ENCODE measurements at regions not wholly inside any gene's neighbourhood (a gene's known extent, or its start where the extent isn't known, plus 50 kb on each side); places are given as distances from the start of the nearest gene placed in this dataset.
"Not testable (repeated sequence)": the region's sequence is repeated elsewhere in the genome, so short reads cannot be mapped to it uniquely, and the experiment has no call there.

GRCh38 chrX:67213686-67214085, 330.1 kb upstream of the AR start:
- H3K4me3 ChIP-seq (ENCODE audit: low read depth, low read length), result not testable (repeated sequence)

GRCh38 chrX:67207912-67208311, 335.9 kb upstream of the AR start:
- TF ChIP-seq CTCF (IDR thresholded peaks at IDR 0.05; ENCODE audit: low read depth, low read length), result no peak
- no peak overlapping the region for H3K4me3 ChIP-seq (ENCODE audit: low read depth, low read length)

- TF ChIP-seq CTCF (IDR thresholded peaks at IDR 0.05; ENCODE audit: low read depth, low read length), result no peak
- no peak overlapping the region for H3K4me3 ChIP-seq (ENCODE audit: low read depth, low read length)
These were observed 384.4 kb upstream of the AR start for GRCh38 chrX:67159437-67159836.

GRCh38 chrX:67114635-67115034, 429.2 kb upstream of the AR start:
- H3K4me3 ChIP-seq (ENCODE audit: low read depth, low read length), result no peak overlapping the region
- no peak for TF ChIP-seq CTCF (IDR thresholded peaks at IDR 0.05; ENCODE audit: low read depth, low read length)

- TF ChIP-seq CTCF (IDR thresholded peaks at IDR 0.05; ENCODE audit: low read depth, low read length), result no peak
- no peak overlapping the region for H3K4me3 ChIP-seq (ENCODE audit: low read depth, low read length)
These were observed 438.1 kb upstream of the AR start for GRCh38 chrX:67105758-67106116.

- TF ChIP-seq CTCF (IDR thresholded peaks at IDR 0.05; ENCODE audit: low read depth, low read length), result no peak
- H3K4me3 ChIP-seq (ENCODE audit: low read depth, low read length), result no peak overlapping the region
These were observed 438.7 kb upstream of the AR start for GRCh38 chrX:67104982-67105757.

- no peak overlapping the region for H3K4me3 ChIP-seq (ENCODE audit: low read depth, low read length)
- no peak for TF ChIP-seq CTCF (IDR thresholded peaks at IDR 0.05; ENCODE audit: low read depth, low read length)
These were observed 443.6 kb upstream of the AR start for GRCh38 chrX:67100031-67100884.
